HG03571 (cell line): ENCODE measurements at regions not wholly inside any gene's neighbourhood (a gene's known extent, or its start where the extent isn't known, plus 50 kb on each side); places are given as distances from the start of the nearest gene placed in this dataset.
A peak's percentile ranks its signal among the peaks of the same experiment; 100 is the strongest.
"Not testable (repeated sequence)": the region's sequence is repeated elsewhere in the genome, so short reads cannot be mapped to it uniquely, and the experiment has no call there.

Experiments
- ATAC-seq: cut with Tn5 transposase; IDR thresholded peaks from one replicate; pipeline ENCODE4 v1.9.1; 2021; ENCODE audit not compliant: unreplicated experiment

GRCh38 chrX:121407627-121408026 lies 360.2 kb downstream of the GLUD2 start:
- ATAC-seq, result no peak

- ATAC-seq, result not testable (repeated sequence)
Observed at GRCh38 chrX:121431514-121431913, 384.1 kb downstream of the GLUD2 start.

GRCh38 chrX:121433289-121433688 lies 385.9 kb downstream of the GLUD2 start:
- ATAC-seq, result no peak

GRCh38 chrX:121437666-121438065 lies 390.3 kb downstream of the GLUD2 start:
- not testable (repeated sequence) for ATAC-seq

- peak; percentile 68 for ATAC-seq
Observed at GRCh38 chrX:121455890-121456289, 408.5 kb downstream of the GLUD2 start.

- peak; percentile 93 for ATAC-seq
Observed at GRCh38 chrX:121456315-121456714, 408.9 kb downstream of the GLUD2 start.

- no peak for ATAC-seq
Observed at GRCh38 chrX:121457096-121457495, 409.7 kb downstream of the GLUD2 start.

GRCh38 chrX:121479406-121479805 lies 432.0 kb downstream of the GLUD2 start:
- no peak for ATAC-seq

GRCh38 chrX:121496966-121497365 lies 449.6 kb downstream of the GLUD2 start:
- ATAC-seq, result no peak

- no peak for ATAC-seq
Observed at GRCh38 chrX:121504153-121504552, 456.7 kb downstream of the GLUD2 start.

GRCh38 chrX:121546317-121546716 lies 498.9 kb downstream of the GLUD2 start:
- no peak for ATAC-seq

GRCh38 chrX:121558886-121559285 lies 511.5 kb downstream of the GLUD2 start:
- ATAC-seq, result no peak

GRCh38 chrX:121562616-121563015 lies 515.2 kb downstream of the GLUD2 start:
- no peak for ATAC-seq

- no peak for ATAC-seq
Observed at GRCh38 chrX:121569609-121570008, 522.2 kb downstream of the GLUD2 start.

- ATAC-seq, result no peak
Observed at GRCh38 chrX:121570072-121570841, 522.8 kb downstream of the GLUD2 start.

GRCh38 chrX:121571333-121571732 lies 523.9 kb downstream of the GLUD2 start:
- no peak for ATAC-seq

GRCh38 chrX:121574384-121574783 lies 527.0 kb downstream of the GLUD2 start:
- ATAC-seq, result not testable (repeated sequence)

GRCh38 chrX:121579016-121579760 lies 531.8 kb downstream of the GLUD2 start:
- ATAC-seq, result no peak

GRCh38 chrX:121581885-121582284 lies 534.5 kb downstream of the GLUD2 start:
- ATAC-seq, result no peak

GRCh38 chrX:121585626-121586025 lies 538.2 kb downstream of the GLUD2 start:
- no peak for ATAC-seq

GRCh38 chrX:121592884-121593283 lies 545.5 kb downstream of the GLUD2 start:
- ATAC-seq, result no peak

GRCh38 chrX:121598356-121598755 lies 550.9 kb downstream of the GLUD2 start:
- no peak for ATAC-seq
